Stimulated activated CD4-positive, alpha-beta T cell treated with anti-CD3 and anti-CD28 coated beads, TNF-alpha, amount 100 ng/mL, for 24 hours (primary cell): ENCODE measurements at regions not wholly inside any gene's neighbourhood (a gene's known extent, or its start where the extent isn't known, plus 50 kb on each side); places are given as distances from the start of the nearest gene placed in this dataset.
A peak's percentile ranks its signal among the peaks of the same experiment; 100 is the strongest.

Source experiments
- DNase-seq, 3 experiments: peaks; one replicate each; pipeline ENCODE4 v3.0.0-alpha.2; 2020; ENCODE audit warnings: low read depth in 3 of 3

DNA sequence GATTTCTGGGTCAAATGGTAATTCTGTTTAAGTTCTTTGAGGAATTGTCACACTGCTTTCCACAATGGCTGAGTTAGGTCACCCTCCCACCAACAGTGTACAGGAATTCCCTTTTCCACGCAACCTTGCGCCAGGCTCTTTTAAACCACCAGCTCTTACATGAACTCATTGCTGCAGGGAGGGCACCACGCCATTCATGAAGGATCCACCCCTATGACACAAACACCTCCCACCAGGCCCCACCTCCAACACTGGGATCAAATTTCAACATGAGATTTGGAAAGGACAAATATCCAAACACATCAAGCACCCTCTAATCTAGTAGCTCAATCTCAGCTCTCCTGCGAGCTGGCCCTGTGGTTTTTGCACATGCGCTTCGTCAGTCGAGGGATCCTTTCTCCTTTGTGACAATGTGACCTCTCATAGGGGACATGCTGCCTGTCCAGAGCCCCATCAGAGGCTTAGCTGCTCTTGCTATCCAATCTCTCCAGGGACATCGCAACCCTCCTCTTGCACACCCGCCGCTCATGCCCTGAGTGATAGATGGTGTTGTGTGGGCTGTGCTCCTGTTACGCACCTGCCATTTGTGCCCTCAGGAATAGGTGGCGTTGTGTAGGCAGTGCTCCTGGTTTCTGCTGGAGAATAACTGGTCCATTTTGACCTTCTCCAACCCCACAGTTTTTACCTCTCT, 328.0 kb downstream of the UQCRFS1 start:
- DNase-seq: no peak

DNA sequence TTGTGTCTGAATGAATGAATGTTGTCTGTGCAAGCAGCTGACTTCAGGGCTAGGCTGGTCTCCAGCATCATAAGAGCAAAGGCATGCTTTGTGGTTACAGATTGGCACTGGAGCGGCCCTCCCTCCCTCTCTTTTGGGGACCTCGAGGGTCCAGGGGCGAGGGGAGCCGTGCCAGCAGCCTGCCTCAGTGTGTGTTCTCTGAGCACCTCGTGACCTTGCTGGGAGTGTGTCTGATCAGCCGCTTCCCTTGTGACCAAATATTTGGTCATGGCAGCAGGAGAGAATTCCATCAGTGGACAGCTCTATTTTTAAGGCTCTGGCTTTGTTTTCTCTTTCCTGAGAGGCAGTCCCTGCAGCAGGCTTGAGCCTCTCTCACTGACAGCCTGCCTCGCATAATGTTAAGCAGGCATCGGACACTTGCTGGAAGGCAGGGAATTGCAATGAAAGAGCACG, 329.7 kb downstream of the UQCRFS1 start:
- no peak for DNase-seq

GRCh38 chr19:28882818-28883217, 330.1 kb downstream of the UQCRFS1 start:
- DNase-seq: no peak

DNA sequence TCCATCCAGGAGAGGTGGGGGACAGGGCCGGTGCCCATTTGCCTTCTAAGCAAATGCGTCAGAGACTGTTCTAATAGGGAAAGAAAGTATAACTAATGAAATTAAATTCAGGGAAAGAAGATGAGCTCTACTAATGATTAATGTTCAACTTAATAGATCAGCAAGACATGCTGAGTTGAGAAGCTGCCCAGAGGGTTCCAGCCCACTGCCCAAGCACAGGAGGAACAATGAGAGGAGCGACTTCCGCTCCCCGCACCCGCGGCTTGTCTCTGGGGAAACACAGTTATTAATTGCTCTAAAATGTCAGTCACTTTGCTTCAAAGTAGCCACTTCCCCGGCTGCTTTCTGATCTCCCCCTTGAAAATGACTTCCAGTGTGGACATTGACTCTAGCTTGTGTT, 331.3 kb downstream of the UQCRFS1 start:
- DNase-seq: no peak

DNA sequence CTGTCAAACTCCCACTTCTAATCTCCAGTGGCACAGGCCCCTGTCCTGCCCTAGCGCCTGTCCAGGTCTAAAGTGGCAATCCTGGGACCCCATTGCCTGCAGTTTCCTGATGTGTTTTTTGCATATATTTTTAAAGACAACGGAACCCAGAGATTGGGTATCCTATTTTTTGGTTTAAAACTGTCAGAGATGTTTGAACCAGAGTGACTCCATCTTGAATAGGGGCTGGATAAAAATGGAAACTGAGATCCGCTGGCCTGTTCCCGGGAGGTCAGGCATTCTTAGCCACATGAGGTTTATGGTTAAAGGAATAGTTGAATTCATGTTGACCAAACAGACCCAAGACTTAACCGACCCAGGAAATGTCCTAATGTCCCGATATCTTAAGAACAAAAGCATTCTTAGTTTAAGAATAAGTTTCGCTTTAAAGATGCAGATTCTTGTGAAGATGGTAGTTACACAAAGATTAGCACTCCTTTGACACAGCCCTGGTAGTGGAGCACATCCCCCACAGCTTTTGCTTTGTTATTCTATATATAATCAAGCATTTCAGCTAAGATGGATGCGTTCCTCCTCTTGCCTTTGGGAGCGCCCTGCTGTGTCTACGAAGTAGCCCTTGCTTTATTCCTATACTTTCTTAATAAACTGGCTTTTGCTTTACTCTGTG, 332.1 kb downstream of the UQCRFS1 start:
- DNase-seq: no peak

DNA sequence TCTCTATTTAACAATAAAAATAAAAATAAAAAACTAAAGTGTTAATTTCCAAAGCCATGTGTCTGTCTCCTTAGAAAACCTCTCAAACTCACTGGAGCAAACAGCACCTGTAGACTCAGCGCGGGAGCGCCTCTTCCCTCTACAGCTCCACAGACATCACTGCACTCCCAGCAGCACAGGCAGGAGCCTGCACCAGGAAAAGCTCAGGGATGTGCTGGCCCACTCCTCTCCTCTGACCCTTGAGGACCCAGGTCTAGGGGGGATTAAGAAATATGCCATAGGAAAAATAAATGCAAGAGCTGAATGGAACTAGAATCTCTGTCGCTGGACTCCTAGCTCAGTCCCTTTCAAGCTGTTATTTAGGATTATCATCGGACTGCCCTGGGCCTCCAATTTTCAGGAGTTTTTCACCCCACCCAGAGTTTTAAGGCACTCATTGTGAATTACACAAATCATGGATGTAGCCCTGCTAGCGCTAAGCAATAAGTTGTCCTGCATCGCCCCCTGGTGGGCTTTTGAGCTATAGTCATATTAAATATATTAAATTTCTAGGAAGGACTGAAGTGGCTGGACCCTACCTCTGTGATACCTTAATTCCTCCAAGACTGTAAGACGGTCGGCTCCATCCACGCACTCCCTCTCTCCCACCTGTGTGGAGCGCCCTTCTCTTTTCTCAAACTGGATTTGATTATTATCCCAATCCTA, 333.9 kb downstream of the UQCRFS1 start:
- peak; percentile 21 to 58 (median 39) for DNase-seq

- no peak for DNase-seq
Observed at GRCh38 chr19:28876609-28877123, 336.3 kb downstream of the UQCRFS1 start.

GRCh38 chr19:28874742-28875141, 338.2 kb downstream of the UQCRFS1 start:
- DNase-seq: no peak

DNA sequence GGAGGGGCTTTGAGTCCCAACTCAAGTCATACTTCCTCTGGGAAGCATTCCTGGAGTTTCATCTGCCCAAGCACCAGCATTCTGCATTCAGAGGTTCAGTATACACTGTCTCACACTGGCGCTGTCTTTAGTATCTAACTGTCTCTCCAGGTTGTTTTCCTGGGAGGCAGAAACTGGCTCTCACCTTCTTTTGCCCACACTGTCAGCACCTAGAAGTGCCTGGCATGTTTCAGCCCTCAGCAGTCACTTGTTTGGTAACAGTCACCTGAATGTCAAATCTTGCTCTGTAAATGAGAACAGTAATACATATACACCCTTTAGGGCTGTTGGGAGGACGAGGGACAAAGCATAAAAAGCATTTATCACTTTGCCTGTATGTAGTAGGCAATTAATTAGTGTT, 339.6 kb downstream of the UQCRFS1 start:
- no peak for DNase-seq

GRCh38 chr19:28871099-28871725, 341.7 kb downstream of the UQCRFS1 start:
- no peak for DNase-seq

DNA sequence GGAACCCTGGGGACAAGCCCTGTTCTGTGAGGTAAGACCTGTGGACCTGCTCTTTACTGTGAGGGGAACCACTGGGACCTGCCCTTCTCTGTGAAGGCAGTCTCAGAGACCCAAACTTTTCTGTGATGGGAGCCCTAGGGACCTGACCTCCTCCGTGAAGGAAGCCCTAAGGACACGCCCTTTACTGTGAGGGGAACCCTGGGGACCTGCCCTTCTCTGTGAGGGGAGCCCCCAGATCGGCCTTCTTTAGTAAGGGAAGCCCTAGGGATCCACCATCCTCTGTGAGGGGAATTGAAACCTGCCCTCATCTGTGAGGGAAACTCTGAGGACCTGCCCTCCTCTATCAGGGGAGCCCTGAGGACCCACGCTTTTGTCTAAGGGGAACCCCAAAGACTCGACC, 343.5 kb downstream of the UQCRFS1 start:
- no peak for DNase-seq

DNA sequence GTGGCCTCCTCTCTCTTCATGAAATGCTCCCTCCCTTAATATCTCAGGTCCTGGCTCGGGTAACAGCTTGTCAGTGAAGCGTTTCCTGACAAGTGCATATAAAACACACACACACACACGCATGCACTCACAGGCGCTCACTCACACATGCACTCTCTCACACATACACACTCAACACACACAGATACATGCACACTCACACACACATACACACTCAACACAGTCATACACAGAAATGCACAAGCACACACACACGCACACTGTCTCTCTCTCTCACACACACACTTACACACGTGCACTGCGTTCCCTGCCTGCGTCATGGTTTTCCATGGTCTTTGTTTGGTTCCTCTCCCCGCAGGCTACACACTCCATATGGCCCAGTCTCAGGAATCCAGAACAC, 344.1 kb downstream of the UQCRFS1 start:
- no peak for DNase-seq

DNA sequence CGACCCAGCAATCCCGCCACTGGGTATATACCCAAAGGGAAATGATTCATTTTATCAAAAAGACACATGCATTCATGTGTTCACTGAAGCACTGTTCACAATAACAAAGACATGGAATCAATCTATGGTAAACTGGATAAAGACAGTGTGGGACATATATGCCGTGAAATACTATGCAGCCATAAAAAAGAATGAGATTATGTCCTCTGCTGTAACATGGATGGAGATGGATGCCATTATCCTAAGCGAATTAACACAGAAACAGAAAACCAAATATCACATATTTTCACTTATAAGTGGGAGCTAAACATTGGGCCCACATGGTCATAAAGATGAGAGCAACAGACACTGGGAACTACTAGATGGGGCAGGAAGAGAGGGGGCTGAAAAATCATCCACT, 345.0 kb downstream of the UQCRFS1 start:
- DNase-seq: no peak

DNA sequence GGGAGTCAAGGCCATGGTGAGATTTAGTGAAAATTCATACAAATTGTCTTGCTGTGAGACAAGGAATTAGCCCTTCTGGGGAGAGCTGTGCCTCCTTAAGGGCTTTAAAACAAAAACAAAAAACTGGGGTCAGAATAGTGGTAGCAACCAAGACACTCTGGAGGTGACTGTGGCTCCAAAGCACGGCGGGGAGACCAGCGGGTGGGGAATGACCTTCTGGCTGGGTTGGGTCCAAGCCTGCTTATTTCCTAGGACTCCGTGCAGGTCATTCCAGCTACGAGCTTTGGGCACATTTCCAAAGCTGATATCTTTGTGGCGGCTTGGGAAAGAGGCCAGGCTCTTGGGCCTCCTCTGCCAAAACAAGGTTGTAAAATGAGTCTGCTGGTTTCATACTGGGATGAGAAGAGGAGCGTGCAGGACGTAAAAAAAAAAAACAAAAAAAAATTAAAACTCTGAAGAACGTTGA, 348.3 kb downstream of the UQCRFS1 start:
- no peak for DNase-seq

GRCh38 chr19:28864024-28864503, 348.9 kb downstream of the UQCRFS1 start:
- DNase-seq: no peak

- no peak for DNase-seq
Observed at GRCh38 chr19:28862238-28862637, 350.7 kb downstream of the UQCRFS1 start.

DNA sequence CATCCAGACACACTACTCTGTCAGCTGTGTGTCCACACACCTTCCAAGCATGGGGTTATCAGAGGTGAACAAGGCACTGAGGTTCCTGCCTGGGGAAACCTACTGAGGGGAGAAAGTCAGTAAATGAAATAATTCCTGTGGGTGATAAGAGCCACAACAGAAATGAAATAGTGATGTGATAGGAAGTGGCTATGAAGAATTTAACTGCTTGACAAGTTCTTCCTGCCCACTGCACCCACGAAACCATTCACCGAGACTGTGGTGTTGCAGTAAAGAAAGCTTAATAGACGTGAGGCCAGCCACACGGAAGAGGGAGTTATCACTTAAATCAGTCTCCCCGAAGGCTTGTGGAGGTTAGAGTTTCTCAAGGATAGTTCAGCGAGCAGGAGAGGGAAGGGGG, 353.1 kb downstream of the UQCRFS1 start:
- DNase-seq: no peak

DNA sequence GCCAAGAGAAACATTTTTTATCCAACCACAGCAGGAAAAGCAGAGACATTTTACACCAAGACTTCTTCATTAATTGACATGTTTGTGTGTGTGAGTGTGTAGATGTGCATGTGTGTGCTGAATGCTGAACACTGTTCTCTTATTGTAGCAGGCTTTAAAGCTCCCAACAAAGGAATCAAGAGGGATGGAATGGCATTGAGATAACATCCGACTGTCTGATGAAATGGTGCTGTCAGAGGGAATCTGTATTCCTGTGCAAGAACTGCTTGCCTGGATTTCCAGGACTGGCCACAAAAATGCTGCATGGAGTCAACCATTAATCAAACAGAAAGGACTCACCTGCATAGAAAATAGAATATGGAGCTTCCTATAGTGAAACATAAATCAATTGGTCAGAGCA, 354.0 kb downstream of the UQCRFS1 start:
- no peak for DNase-seq

DNA sequence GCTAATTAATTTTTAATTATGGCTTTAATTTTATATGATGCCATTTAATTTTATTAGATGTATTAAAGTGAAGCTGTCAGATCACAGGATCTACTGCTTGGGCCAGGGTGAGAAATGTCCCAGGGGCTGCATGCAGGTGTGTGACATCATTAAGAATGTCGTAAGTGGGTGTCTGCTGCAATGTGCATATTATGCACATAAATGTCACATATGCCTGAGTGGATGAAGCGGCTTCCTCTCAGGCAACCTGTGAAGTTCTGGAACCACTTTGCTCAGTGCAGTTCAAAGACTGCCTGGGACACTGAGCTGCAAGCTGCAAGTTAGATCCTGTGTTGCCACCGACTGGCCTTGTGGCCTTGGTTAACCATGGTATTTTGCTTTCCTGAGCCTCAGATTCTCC, 355.0 kb downstream of the UQCRFS1 start:
- no peak for DNase-seq

DNA sequence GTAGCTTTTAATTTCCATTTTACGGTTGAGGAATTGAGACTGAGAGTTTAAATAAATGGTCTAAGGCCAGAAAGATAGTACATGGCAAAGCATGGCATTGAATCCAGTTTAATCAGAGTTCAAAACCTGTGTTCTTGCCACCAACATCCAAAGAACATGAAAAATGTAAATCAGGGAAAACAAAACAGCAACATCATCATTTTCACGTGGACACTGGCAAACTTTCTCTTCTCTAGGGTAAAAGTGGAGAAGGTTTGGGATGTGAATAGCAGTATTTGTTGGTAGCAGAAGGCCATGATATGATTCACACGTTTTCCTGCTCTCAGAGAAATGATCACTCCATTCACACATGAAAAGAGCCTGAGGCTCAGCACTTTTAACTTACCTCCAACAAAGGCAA, 357.7 kb downstream of the UQCRFS1 start:
- DNase-seq: no peak

DNA sequence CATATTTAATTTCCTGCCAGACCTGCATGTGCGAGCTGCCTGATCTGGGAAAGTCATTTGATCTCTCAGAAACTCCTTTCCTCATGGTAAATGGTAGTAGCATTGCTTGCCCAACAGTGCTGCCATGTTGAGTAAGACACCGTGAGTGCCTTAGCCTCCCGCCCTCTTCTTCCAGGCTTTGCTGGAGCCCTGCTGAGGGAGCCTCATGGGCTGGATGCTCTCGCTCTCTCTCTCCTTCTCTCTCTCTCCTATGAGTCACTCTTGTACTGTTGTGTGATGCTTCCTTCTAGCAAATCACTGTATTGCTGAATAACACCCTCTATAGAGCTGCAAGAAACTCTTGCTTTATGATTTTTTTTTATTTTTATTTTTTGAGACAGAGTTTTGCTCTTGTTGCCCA, 365.5 kb downstream of the UQCRFS1 start:
- no peak for DNase-seq
